ENCODE measurements at regions not wholly inside any gene's neighbourhood (a gene's known extent, or its start where the extent isn't known, plus 50 kb on each side); places are given as distances from the start of the nearest gene placed in this dataset.

DNA sequence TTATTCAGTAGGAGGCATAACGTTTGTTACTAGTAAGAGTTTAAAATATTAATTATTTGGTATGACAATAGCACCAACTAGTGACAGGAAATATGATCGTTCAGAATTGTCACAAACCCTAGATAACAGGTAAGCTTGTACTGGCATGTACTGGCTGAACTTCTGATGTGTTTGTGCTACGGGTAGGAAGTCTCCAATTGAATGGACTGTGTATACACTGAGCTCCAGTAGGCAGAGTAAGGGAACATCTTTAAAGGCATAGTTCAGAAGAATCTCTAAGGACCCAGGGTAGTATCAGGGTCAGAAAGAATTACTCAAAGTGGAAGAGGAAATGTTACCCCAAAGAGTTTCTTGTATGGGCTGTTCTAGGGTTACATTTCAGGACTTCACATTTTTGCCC, 230.4 kb downstream of the EDA2R start:
- Histone ChIP-seq H3K4me1 (ENCODE audit: control insufficient read depth in 4 of 4, insufficient read depth in 4 of 4, low read length in 3 of 4) (no peaks in the 10 kb centered on the region), H3K27me3 (ENCODE audit: control insufficient read depth in 4 of 4, insufficient read depth in 4 of 4, low read length in 3 of 4) (peaks cover 0 to 4% (median 0%) of the 10 kb centered on the region in 4 donors), H3K27ac (ENCODE audit: low read depth in 1 of 2, low read length in 2 of 2) (no peak overlapping the region), H3K36me3 (ENCODE audit: control insufficient read depth in 4 of 4, insufficient read depth in 3 of 4, low read depth in 1 of 4, low read length in 3 of 4) (no peaks in the 10 kb centered on the region), H3K9me3 (ENCODE audit: control insufficient read depth in 4 of 4, low read length in 3 of 4) (no peaks in the 10 kb centered on the region), H3K4me3 (ENCODE audit: low read depth in 1 of 3, low read length in 3 of 3) (no peak overlapping the region), H3K9ac (ENCODE audit: low read depth in 1 of 2, low read length in 2 of 2) (no peak overlapping the region)
- peak in 1 of 2 donors; percentile 17 for TF ChIP-seq RAD21 (IDR thresholded peaks at IDR 0.05)
- TF ChIP-seq RXRA (IDR thresholded peaks at IDR 0.05), result no peak
- TF ChIP-seq SP1 (IDR thresholded peaks at IDR 0.05), result no peak
- no peak for TF ChIP-seq MAX (IDR thresholded peaks at IDR 0.05)
- TF ChIP-seq ATF3 (IDR thresholded peaks at IDR 0.05), result no peak
- no peak for DNase-seq (ENCODE audit: low spot score)
- 37% methylated on average over 3 of the region's 3 CpGs for WGBS

GRCh38 chrX:66410806-66411205, 228.1 kb downstream of the EDA2R start:
- H3K27me3 ChIP-seq (ENCODE audit: control insufficient read depth in 4 of 4, insufficient read depth in 4 of 4, low read length in 3 of 4), result no peaks in the 10 kb centered on the region
- no peaks in the 10 kb centered on the region for H3K4me1 ChIP-seq (ENCODE audit: control insufficient read depth in 4 of 4, insufficient read depth in 4 of 4, low read length in 3 of 4)
- H3K9me3 ChIP-seq (ENCODE audit: control insufficient read depth in 4 of 4, low read length in 3 of 4), result no peaks in the 10 kb centered on the region
- H3K4me3 ChIP-seq (ENCODE audit: low read depth in 1 of 3, low read length in 3 of 3), result no peak overlapping the region
- no peak overlapping the region for H3K27ac ChIP-seq (ENCODE audit: low read depth in 1 of 2, low read length in 2 of 2)
- no peak for DNase-seq (ENCODE audit: low spot score)
- H3K36me3 ChIP-seq (ENCODE audit: control insufficient read depth in 4 of 4, insufficient read depth in 3 of 4, low read depth in 1 of 4, low read length in 3 of 4), result no peaks in the 10 kb centered on the region
- no peak overlapping the region for H3K9ac ChIP-seq (ENCODE audit: low read depth in 1 of 2, low read length in 2 of 2)
- WGBS, result 43% methylated on average over 1 of the region's 1 CpG
- no peak for TF ChIP-seq CTCF (IDR thresholded peaks at IDR 0.05; ENCODE audit: low read depth, low read length, missing input control)
- TF ChIP-seq, protein P1, sequence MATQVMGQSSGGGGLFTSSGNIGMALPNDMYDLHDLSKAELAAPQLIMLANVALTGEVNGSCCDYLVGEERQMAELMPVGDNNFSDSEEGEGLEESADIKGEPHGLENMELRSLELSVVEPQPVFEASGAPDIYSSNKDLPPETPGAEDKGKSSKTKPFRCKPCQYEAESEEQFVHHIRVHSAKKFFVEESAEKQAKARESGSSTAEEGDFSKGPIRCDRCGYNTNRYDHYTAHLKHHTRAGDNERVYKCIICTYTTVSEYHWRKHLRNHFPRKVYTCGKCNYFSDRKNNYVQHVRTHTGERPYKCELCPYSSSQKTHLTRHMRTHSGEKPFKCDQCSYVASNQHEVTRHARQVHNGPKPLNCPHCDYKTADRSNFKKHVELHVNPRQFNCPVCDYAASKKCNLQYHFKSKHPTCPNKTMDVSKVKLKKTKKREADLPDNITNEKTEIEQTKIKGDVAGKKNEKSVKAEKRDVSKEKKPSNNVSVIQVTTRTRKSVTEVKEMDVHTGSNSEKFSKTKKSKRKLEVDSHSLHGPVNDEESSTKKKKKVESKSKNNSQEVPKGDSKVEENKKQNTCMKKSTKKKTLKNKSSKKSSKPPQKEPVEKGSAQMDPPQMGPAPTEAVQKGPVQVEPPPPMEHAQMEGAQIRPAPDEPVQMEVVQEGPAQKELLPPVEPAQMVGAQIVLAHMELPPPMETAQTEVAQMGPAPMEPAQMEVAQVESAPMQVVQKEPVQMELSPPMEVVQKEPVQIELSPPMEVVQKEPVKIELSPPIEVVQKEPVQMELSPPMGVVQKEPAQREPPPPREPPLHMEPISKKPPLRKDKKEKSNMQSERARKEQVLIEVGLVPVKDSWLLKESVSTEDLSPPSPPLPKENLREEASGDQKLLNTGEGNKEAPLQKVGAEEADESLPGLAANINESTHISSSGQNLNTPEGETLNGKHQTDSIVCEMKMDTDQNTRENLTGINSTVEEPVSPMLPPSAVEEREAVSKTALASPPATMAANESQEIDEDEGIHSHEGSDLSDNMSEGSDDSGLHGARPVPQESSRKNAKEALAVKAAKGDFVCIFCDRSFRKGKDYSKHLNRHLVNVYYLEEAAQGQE (IDR thresholded peaks at IDR 0.05), result no peak
- no peak for TF ChIP-seq RXRA (IDR thresholded peaks at IDR 0.05)
- TF ChIP-seq EGR1 (IDR thresholded peaks at IDR 0.05; ENCODE audit: low read depth in 2 of 2), result no peak
- TF ChIP-seq FOXA2 (IDR thresholded peaks at IDR 0.05), result no peak
- no peak for TF ChIP-seq GABPA (IDR thresholded peaks at IDR 0.05 in 1 of 2, conservative IDR thresholded peaks at IDR 0.05 in 1 of 2)
- no peak for TF ChIP-seq SP1 (IDR thresholded peaks at IDR 0.05)
- TF ChIP-seq NR2F2 (IDR thresholded peaks at IDR 0.05), result no peak
- no peak for TF ChIP-seq ATF3 (IDR thresholded peaks at IDR 0.05)

Data from liver (tissue), 8 donors.